ENCODE measurements at regions not wholly inside any gene's neighbourhood (a gene's known extent, or its start where the extent isn't known, plus 50 kb on each side); places are given as distances from the start of the nearest gene placed in this dataset.

DNA sequence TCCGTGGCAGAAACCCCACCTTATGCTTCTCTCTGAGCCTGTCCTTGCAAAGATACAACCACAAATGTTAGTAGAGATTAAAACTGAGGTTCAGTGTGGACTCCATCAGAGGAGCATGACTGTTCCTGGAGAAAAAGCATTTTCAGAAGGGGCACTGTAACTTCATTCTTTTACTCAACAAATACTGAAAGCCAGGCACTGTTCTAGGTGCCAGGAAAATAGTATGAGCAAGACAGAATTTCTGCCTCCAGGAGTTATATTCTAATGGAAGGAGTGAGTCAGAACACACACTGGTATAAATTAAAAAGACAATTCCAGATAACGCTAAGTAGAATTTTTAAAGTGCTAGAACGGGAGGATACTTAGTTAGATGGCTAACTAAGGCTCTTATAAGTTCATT lies 251.4 kb upstream of the GAS1 start:
- Histone ChIP-seq H3K9me3 (replicated peaks; ENCODE audit: control insufficient read depth, insufficient read depth, low read length) (no peaks in the 10 kb centered on the region), H3K27me3 (ENCODE audit: control insufficient read depth in 2 of 2, insufficient read depth in 2 of 2, low read length in 2 of 2) (no peaks in the 10 kb centered on the region), H2AFZ (ENCODE audit: low read depth, low read length) (no peak overlapping the region), H3K27ac (ENCODE audit: insufficient read depth, low read depth, low read length) (no peak overlapping the region), H3K9ac (replicated peaks; ENCODE audit: extremely low read depth, insufficient read depth, low read length) (no peak overlapping the region), H3K4me1 (ENCODE audit: control insufficient read depth, extremely low read depth, insufficient read depth, low read length) (no peaks in the 10 kb centered on the region), H3K79me2 (ENCODE audit: control insufficient read depth, insufficient read depth, low read length) (no peaks in the 10 kb centered on the region), H3K36me3 (ENCODE audit: control insufficient read depth in 2 of 2, extremely low read depth in 1 of 2, insufficient read depth in 2 of 2, low read length in 2 of 2) (no peaks in the 10 kb centered on the region), H3K9me1 (replicated peaks; ENCODE audit: control insufficient read depth, extremely low read depth, insufficient read depth, low read length) (no peaks in the 10 kb centered on the region), H4K20me1 (replicated peaks; ENCODE audit: control insufficient read depth, extremely low read depth, insufficient read depth, low read length) (no peaks in the 10 kb centered on the region), H3K4me2 (ENCODE audit: insufficient read depth, low read length) (no peak overlapping the region), H3K4me3 (replicated peaks in 1 of 3; ENCODE audit: insufficient read depth in 1 of 3, low read depth in 1 of 3, low read length in 3 of 3) (no peak overlapping the region)
- DNase-seq (ENCODE audit: low read depth, low spot score), result no peak
- ChIA-PET CTCF (no interaction called here), POLR2A (no interaction called here)
- intact Hi-C loops (cut with micrococcal nuclease), result no loop called here
- BruUV-seq (replicated peaks), result no TSS peak
- dilution Hi-C loops (cut with MboI; ENCODE audit: extremely low pct_ligation_motif_present, low sequenced_read_pairs), result no loop called here
- TF ChIP-seq MYC (IDR thresholded peaks at IDR 0.05; ENCODE audit: low read depth, low read length) (no peak), POLR2A (IDR thresholded peaks at IDR 0.05; ENCODE audit: low read depth, low read length) (no peak), EZH2 (IDR thresholded peaks at IDR 0.05; ENCODE audit: borderline replicate concordance, low read depth, low read length, severe bottlenecking) (no peak), MAX (IDR thresholded peaks at IDR 0.05; ENCODE audit: insufficient read depth, insufficient read length) (no peak), CTCF (IDR thresholded peaks at IDR 0.05; ENCODE audit: extremely low read depth in 1 of 2, insufficient read depth in 1 of 2, low read depth in 1 of 2, low read length in 2 of 2) (no peak), JUN (IDR thresholded peaks at IDR 0.05; ENCODE audit: borderline replicate concordance, insufficient read depth, insufficient read length, low read depth) (no peak), POLR2AphosphoS5 (IDR thresholded peaks at IDR 0.05; ENCODE audit: insufficient read depth, low read depth, low read length) (no peak), FOS (IDR thresholded peaks at IDR 0.05; ENCODE audit: borderline replicate concordance, insufficient read depth, low read length) (no peak), GATA2 (IDR thresholded peaks at IDR 0.05; ENCODE audit: insufficient read depth, insufficient read length, low read depth, low read length) (no peak)
- FAIRE-seq, result no peak

Data from endothelial cell of umbilical vein (primary cell).